Gastroesophageal sphincter (tissue), 3 donors: ENCODE measurements at regions not wholly inside any gene's neighbourhood (a gene's known extent, or its start where the extent isn't known, plus 50 kb on each side); places are given as distances from the start of the nearest gene placed in this dataset.

Experiments used
- CTCF ChIP-seq, 4 experiments: fragments of 200-600 bp in 2 of 4; fragments of 450-650 bp in 2 of 4; sonication (generic) in 1 of 4; IDR thresholded peaks; one replicate each; pipeline ENCODE4 v1.5.1; 2017 to 2019; ENCODE audit warnings: antibody characterized with exemption in 4 of 4, mild to moderate bottlenecking in 2 of 4, moderate library complexity in 2 of 4
- EP300 ChIP-seq: sonication (generic); formaldehyde crosslinking; IDR thresholded peaks from one replicate; pipeline ENCODE4 v1.6.1; 2017; ENCODE audit warnings: antibody characterized with exemption, mild to moderate bottlenecking

- no peak for TF ChIP-seq CTCF (IDR thresholded peaks at IDR 0.05)
- TF ChIP-seq EP300 = no peak
Observed at GRCh38 chr16:48919791-48920190, 309.8 kb upstream of the N4BP1 start.
